ENCODE measurements at regions not wholly inside any gene's neighbourhood (a gene's known extent, or its start where the extent isn't known, plus 50 kb on each side); places are given as distances from the start of the nearest gene placed in this dataset.

- no peaks in the 10 kb centered on the region for H3K9me3 ChIP-seq
- no peak for TF ChIP-seq EP300 (IDR thresholded peaks at IDR 0.05; ENCODE audit: borderline replicate concordance in 1 of 2, low read depth in 1 of 2, low read length in 1 of 2)
- no peak for TF ChIP-seq NFIC (IDR thresholded peaks at IDR 0.05; ENCODE audit: borderline replicate concordance)
- TF ChIP-seq, protein P1, sequence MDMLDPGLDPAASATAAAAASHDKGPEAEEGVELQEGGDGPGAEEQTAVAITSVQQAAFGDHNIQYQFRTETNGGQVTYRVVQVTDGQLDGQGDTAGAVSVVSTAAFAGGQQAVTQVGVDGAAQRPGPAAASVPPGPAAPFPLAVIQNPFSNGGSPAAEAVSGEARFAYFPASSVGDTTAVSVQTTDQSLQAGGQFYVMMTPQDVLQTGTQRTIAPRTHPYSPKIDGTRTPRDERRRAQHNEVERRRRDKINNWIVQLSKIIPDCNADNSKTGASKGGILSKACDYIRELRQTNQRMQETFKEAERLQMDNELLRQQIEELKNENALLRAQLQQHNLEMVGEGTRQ (IDR thresholded peaks at IDR 0.05; ENCODE audit: borderline replicate concordance, low read depth, low read length) = no peak
- no peak for TF ChIP-seq FOSL2 (IDR thresholded peaks at IDR 0.05; ENCODE audit: borderline replicate concordance, low read depth)
- TF ChIP-seq ZBTB33 (IDR thresholded peaks at IDR 0.05; ENCODE audit: borderline replicate concordance, low read depth) = no peak
- no peak for TF ChIP-seq YY1 (IDR thresholded peaks at IDR 0.05; ENCODE audit: low read depth)
- TF ChIP-seq REST (IDR thresholded peaks at IDR 0.05; ENCODE audit: low read depth, low read length) = no peak
- no peak for TF ChIP-seq TCF12 (IDR thresholded peaks at IDR 0.05)
- no peak for TF ChIP-seq SMC3 (IDR thresholded peaks at IDR 0.05; ENCODE audit: low read depth, low read length)
- TF ChIP-seq, protein P2, sequence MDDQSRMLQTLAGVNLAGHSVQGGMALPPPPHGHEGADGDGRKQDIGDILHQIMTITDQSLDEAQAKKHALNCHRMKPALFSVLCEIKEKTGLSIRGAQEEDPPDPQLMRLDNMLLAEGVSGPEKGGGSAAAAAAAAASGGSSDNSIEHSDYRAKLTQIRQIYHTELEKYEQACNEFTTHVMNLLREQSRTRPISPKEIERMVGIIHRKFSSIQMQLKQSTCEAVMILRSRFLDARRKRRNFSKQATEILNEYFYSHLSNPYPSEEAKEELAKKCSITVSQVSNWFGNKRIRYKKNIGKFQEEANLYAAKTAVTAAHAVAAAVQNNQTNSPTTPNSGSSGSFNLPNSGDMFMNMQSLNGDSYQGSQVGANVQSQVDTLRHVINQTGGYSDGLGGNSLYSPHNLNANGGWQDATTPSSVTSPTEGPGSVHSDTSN (IDR thresholded peaks at IDR 0.05) = no peak
- no peak for TF ChIP-seq TEAD4 (IDR thresholded peaks at IDR 0.05; ENCODE audit: borderline replicate concordance, insufficient read depth)
- no peak for DNase-seq
- no peaks in the 10 kb centered on the region for H3K9me2 ChIP-seq
- H3K27ac ChIP-seq (ENCODE audit: low read depth in 2 of 2, low read length in 1 of 2) = no peak overlapping the region
- no peaks in the 10 kb centered on the region for H3K79me2 ChIP-seq (ENCODE audit: insufficient read depth)
- 22% methylated on average over 6 of the region's 6 CpGs for WGBS (ENCODE audit: low lambda C conversion rate)
- H4K20me1 ChIP-seq (ENCODE audit: insufficient read depth) = no peaks in the 10 kb centered on the region
- ChIA-PET POLR2A (no interaction called here), CTCF (no interaction called here)
- H3K27me3 ChIP-seq (ENCODE audit: insufficient read depth) = peaks cover 10% of the 10 kb centered on the region; the same call in 1 of the 2 replicates
- peaks cover 0 to 5% of the 10 kb centered on the region in 2 experiments; a peak in 1 of 4 replicates for H3K4me1 ChIP-seq (ENCODE audit: control insufficient read depth in 1 of 2, insufficient read depth in 2 of 2, low read depth in 1 of 2, low read length in 1 of 2)
- H3K36me3 ChIP-seq (replicated peaks in 1 of 2; ENCODE audit: control insufficient read depth in 1 of 2, insufficient read depth in 2 of 2, low read length in 1 of 2) = no peaks in the 10 kb centered on the region
- no peak overlapping the region for H3K9ac ChIP-seq
- no peak overlapping the region for H3K4me2 ChIP-seq
- H3F3A ChIP-seq (replicated peaks; ENCODE audit: insufficient read depth) = no peaks in the 10 kb centered on the region
- H2AFZ ChIP-seq (ENCODE audit: low read depth) = no peak overlapping the region
- no peak overlapping the region for H3K4me3 ChIP-seq (ENCODE audit: low read depth in 2 of 2, low read length in 1 of 2)
Measured at GRCh38 chrX:40383360-40383759, 197.4 kb upstream of the ATP6AP2 start.

Data from SK-N-SH (cell line).